ENCODE measurements at regions not wholly inside any gene's neighbourhood (a gene's known extent, or its start where the extent isn't known, plus 50 kb on each side); places are given as distances from the start of the nearest gene placed in this dataset.
"Not testable (repeated sequence)": the region's sequence is repeated elsewhere in the genome, so short reads cannot be mapped to it uniquely, and the experiment has no call there.

- intact Hi-C loops (cut with DNase I); H3K4me1 ChIP-seq; H3K4me3 ChIP-seq; H3K27ac ChIP-seq; H3K9me3 ChIP-seq; ATAC-seq; H3K27me3 ChIP-seq; H3K36me3 ChIP-seq (replicated peaks in 1 of 2; ENCODE audit: insufficient read depth in 1 of 2, low read depth in 2 of 2); DNase-seq: not testable (repeated sequence)
- WGBS, 2 donors, result no CpG with 5 or more reads among the region's 4 CpGs
Measured at GRCh38 chr15:22519213-22519612, 60.5 kb downstream of the GOLGA6L22 start.

DNA sequence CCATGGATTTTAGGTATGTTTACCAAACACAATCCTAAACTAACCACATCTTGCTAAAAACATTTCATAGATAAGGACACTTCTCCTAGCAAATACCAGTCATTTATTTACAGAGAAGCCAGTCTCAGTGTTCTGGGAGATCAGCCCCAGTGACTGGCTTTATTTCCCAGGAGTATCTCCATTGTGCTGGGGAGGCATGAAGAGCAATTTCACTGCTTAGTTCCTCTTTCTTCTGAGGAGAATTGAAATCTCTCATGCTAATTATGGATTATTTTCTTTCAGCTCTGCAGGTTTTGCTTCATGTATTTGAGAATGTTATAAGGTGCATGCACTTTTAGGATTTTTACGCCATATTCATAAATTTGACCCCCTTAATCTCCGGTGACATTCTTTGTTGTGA lies 67.8 kb downstream of the GOLGA6L22 start:
- H3K4me3 ChIP-seq; DNase-seq; H3K9me3 ChIP-seq; intact Hi-C loops (cut with DNase I); H3K27ac ChIP-seq; H3K27me3 ChIP-seq; H3K4me1 ChIP-seq; H3K36me3 ChIP-seq (replicated peaks in 1 of 2; ENCODE audit: insufficient read depth in 1 of 2, low read depth in 2 of 2); ATAC-seq: not testable (repeated sequence)
- WGBS, 2 donors, result no CpG with 5 or more reads among the region's 2 CpGs

DNA sequence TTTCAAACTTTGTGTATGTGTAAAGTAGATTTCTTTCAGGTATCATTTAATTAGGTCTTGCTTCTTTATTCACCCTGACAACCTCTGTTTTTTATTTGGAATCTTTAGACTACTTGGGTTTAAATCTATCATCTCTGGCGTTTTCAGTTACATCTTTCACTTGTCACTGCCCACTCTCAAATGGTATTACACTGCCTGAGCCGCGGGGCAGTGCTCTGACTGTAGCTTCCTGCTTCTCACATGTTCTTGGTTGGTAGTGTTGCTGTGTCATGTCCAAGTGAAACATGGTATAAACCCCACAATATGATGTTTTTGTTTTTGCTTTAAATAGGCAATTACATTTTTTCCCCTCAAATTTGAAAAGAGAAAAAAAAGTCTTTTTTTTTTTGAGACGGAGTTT lies 68.3 kb downstream of the GOLGA6L22 start:
- H3K4me3 ChIP-seq; H3K27me3 ChIP-seq; H3K27ac ChIP-seq; DNase-seq; H3K4me1 ChIP-seq; H3K9me3 ChIP-seq; ATAC-seq; H3K36me3 ChIP-seq (replicated peaks in 1 of 2; ENCODE audit: insufficient read depth in 1 of 2, low read depth in 2 of 2); intact Hi-C loops (cut with DNase I): not testable (repeated sequence)
- 50 to 61% methylated on average over 2 to 3 of the region's 4 CpGs for WGBS, 2 donors

- H3K27ac ChIP-seq; ATAC-seq; H3K9me3 ChIP-seq; H3K27me3 ChIP-seq; intact Hi-C loops (cut with DNase I); H3K36me3 ChIP-seq (replicated peaks in 1 of 2; ENCODE audit: insufficient read depth in 1 of 2, low read depth in 2 of 2); H3K4me3 ChIP-seq; H3K4me1 ChIP-seq; DNase-seq: not testable (repeated sequence)
- WGBS, 2 donors, result no CpG with 5 or more reads among the region's 6 CpGs
Measured at GRCh38 chr15:22529200-22529599, 70.5 kb downstream of the GOLGA6L22 start.

GRCh38 chr15:22559701-22560100 lies 101.0 kb downstream of the GOLGA6L22 start:
- H3K4me1 ChIP-seq; H3K27me3 ChIP-seq; intact Hi-C loops (cut with DNase I); H3K9me3 ChIP-seq; DNase-seq; H3K36me3 ChIP-seq (replicated peaks in 1 of 2; ENCODE audit: insufficient read depth in 1 of 2, low read depth in 2 of 2); ATAC-seq; H3K4me3 ChIP-seq; H3K27ac ChIP-seq: not testable (repeated sequence)
- WGBS, 2 donors, result 88 to 89% methylated on average over 3 to 11 of the region's 13 CpGs

DNA sequence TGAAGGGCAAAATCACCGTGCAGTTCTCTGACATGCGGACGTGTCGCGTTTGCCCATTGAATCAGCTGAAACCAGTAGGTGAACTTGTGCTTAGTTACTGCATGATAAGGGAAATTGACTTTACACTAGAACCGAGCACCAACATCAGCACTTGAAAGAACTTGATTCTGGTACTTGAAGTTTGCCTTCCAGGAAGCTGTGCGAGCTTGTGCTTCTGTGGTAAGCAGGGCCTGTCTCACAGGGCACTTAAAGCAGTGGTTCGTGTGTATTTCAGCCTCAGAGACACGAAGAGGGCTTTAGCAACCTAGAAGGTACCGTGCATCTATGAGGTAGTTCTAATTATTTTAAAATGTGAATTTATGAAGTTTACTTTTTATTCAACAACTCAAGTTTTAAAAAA lies 103.0 kb downstream of the GOLGA6L22 start:
- H3K27me3 ChIP-seq; H3K9me3 ChIP-seq; intact Hi-C loops (cut with DNase I); ATAC-seq; H3K4me1 ChIP-seq; H3K27ac ChIP-seq; H3K36me3 ChIP-seq (replicated peaks in 1 of 2; ENCODE audit: insufficient read depth in 1 of 2, low read depth in 2 of 2); DNase-seq; H3K4me3 ChIP-seq: not testable (repeated sequence)
- WGBS, 2 donors, result no CpG with 5 or more reads among the region's 10 CpGs

- H3K9me3 ChIP-seq; H3K27me3 ChIP-seq; DNase-seq; H3K4me3 ChIP-seq; H3K4me1 ChIP-seq; ATAC-seq; H3K27ac ChIP-seq; H3K36me3 ChIP-seq (replicated peaks in 1 of 2; ENCODE audit: insufficient read depth in 1 of 2, low read depth in 2 of 2); intact Hi-C loops (cut with DNase I): not testable (repeated sequence)
- WGBS, 2 donors, result no CpG with 5 or more reads among the region's 7 CpGs
Measured at GRCh38 chr15:22566510-22566909, 107.8 kb downstream of the GOLGA6L22 start.

DNA sequence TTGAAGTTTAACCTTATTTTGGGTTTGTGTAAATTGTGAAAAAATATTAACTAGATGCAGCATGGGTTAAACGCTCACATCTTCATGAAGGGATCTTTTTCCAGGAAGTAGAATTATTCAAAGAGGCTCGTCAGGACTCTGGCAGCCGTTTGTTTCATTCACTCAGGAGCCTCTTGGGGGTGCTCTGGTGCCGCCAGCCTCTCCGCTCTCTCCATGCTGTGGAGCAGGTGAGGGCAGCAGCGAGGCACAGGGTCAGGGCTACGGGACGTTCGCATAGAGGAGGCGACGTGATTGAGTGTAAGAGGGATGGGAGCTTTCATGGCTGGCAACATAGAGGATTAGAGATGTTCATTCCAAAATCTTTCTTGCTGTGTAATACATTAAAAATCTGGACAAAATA lies 110.8 kb downstream of the GOLGA6L22 start:
- H3K4me1 ChIP-seq; H3K4me3 ChIP-seq; H3K9me3 ChIP-seq; H3K36me3 ChIP-seq (replicated peaks in 1 of 2; ENCODE audit: insufficient read depth in 1 of 2, low read depth in 2 of 2); intact Hi-C loops (cut with DNase I); DNase-seq; ATAC-seq; H3K27ac ChIP-seq; H3K27me3 ChIP-seq: not testable (repeated sequence)
- WGBS, 2 donors, result no CpG with 5 or more reads among the region's 11 CpGs

- ATAC-seq; DNase-seq; H3K4me1 ChIP-seq; H3K27ac ChIP-seq; intact Hi-C loops (cut with DNase I); H3K9me3 ChIP-seq; H3K27me3 ChIP-seq; H3K4me3 ChIP-seq; H3K36me3 ChIP-seq (replicated peaks in 1 of 2; ENCODE audit: insufficient read depth in 1 of 2, low read depth in 2 of 2): not testable (repeated sequence)
- 95 to 97% methylated on average over 2 to 3 of the region's 6 CpGs for WGBS, 2 donors
Measured at GRCh38 chr15:22572152-22572735, 113.5 kb downstream of the GOLGA6L22 start.

DNA sequence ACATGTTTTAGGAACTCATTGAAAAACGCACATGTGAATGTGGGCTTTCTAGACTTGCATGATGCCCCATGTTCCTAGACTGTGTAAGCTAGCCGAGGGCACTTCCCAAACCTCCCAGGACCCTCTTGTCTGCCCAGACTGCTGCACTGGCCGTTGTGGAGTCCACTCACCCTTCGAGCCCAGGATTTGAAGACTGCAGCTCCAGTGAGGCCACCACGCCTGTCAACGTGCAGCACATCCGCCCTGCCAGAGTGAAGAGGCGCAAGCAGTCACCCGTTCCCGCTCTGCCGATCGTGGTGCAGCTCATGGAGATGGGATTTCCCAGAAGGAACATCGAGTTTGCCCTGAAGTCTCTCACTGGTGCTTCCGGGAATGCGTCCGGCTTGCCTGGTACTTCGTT lies 114.1 kb downstream of the GOLGA6L22 start:
- H3K4me1 ChIP-seq; H3K27me3 ChIP-seq; ATAC-seq; intact Hi-C loops (cut with DNase I); H3K36me3 ChIP-seq (replicated peaks in 1 of 2; ENCODE audit: insufficient read depth in 1 of 2, low read depth in 2 of 2); DNase-seq; H3K9me3 ChIP-seq; H3K4me3 ChIP-seq; H3K27ac ChIP-seq: not testable (repeated sequence)
- 87 to 95% methylated on average over 2 to 12 of the region's 17 CpGs for WGBS, 2 donors

GRCh38 chr15:22577828-22578227 lies 119.1 kb downstream of the GOLGA6L22 start:
- DNase-seq; H3K27ac ChIP-seq; ATAC-seq; intact Hi-C loops (cut with DNase I); H3K27me3 ChIP-seq; H3K36me3 ChIP-seq (replicated peaks in 1 of 2; ENCODE audit: insufficient read depth in 1 of 2, low read depth in 2 of 2); H3K4me3 ChIP-seq; H3K9me3 ChIP-seq; H3K4me1 ChIP-seq: not testable (repeated sequence)
- WGBS, 2 donors, result 89% methylated on average over 2 of the region's 4 CpGs; no CpG with 5 or more reads in 1 of the 2 donors

DNA sequence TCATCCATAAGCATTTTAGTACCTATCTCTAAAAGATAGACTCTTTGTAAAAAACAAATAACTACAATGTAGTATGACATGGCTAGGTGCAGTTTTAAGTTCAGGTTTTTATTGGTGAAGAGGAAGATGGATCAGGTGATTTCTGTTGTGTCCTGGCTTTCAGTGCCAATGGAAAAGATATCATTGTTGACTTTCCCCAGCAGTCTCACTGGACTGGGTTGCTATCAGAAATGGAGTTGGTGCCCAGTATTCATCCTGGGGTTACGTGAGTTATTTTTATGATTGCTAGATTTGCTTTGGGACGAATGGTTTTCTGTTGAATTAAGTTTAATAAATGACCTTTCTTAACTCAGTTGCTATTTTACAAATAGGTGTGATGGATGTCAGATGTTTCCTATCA lies 120.5 kb downstream of the GOLGA6L22 start:
- H3K36me3 ChIP-seq (replicated peaks in 1 of 2; ENCODE audit: insufficient read depth in 1 of 2, low read depth in 2 of 2); H3K4me1 ChIP-seq; H3K27ac ChIP-seq; H3K27me3 ChIP-seq; H3K9me3 ChIP-seq; ATAC-seq; intact Hi-C loops (cut with DNase I); H3K4me3 ChIP-seq; DNase-seq: not testable (repeated sequence)
- WGBS, 2 donors, result no CpG with 5 or more reads among the region's 2 CpGs

Measured in body of pancreas (tissue), 4 donors.